IMR-90 (cell line): ENCODE measurements at regions not wholly inside any gene's neighbourhood (a gene's known extent, or its start where the extent isn't known, plus 50 kb on each side); places are given as distances from the start of the nearest gene placed in this dataset.

Experiments used
- RFX5 ChIP-seq: IDR thresholded peaks from 2 replicates; pipeline ENCODE4 v1.8.0; 2012; ENCODE audit warnings: low read depth, mild to moderate bottlenecking, low read length, moderate library complexity
- TF ChIP-seq, protein P1 (sequence below): conservative IDR thresholded peaks from 2 replicates; pipeline ENCODE4 v1.5.1; 2012; ENCODE audit warnings: mild to moderate bottlenecking, low read depth, low read length, improper control_type of control experiment
- TF ChIP-seq, protein P2 (sequence below): fragments of 150-350 bp; IDR thresholded peaks from 2 replicates; pipeline ENCODE4 v1.6.1; 2016; ENCODE audit warnings: low read depth, mild to moderate bottlenecking, low read length, moderate library complexity, borderline replicate concordance

DNA sequence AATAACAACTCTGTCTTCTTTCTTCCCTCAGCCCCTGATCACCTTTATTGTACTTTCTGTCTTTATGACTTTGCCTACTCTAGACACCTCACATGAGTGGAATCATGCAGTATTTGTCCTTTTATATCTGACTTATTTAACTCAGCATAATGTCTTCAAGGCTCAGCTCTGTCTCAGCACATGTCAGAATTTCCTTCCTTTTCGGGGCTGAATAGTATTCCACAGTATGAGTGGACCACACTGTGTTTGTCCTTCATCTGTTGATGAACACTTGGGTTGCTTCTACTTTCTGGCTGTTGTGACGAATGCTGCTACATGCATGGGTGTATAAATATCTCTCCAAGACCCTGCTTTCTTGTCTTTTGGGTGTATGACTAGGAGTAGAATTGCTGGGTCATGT, 117.6 kb downstream of the KIF26A start:
- TF ChIP-seq, protein P1, sequence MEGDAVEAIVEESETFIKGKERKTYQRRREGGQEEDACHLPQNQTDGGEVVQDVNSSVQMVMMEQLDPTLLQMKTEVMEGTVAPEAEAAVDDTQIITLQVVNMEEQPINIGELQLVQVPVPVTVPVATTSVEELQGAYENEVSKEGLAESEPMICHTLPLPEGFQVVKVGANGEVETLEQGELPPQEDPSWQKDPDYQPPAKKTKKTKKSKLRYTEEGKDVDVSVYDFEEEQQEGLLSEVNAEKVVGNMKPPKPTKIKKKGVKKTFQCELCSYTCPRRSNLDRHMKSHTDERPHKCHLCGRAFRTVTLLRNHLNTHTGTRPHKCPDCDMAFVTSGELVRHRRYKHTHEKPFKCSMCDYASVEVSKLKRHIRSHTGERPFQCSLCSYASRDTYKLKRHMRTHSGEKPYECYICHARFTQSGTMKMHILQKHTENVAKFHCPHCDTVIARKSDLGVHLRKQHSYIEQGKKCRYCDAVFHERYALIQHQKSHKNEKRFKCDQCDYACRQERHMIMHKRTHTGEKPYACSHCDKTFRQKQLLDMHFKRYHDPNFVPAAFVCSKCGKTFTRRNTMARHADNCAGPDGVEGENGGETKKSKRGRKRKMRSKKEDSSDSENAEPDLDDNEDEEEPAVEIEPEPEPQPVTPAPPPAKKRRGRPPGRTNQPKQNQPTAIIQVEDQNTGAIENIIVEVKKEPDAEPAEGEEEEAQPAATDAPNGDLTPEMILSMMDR: no peak
- TF ChIP-seq, protein P2, sequence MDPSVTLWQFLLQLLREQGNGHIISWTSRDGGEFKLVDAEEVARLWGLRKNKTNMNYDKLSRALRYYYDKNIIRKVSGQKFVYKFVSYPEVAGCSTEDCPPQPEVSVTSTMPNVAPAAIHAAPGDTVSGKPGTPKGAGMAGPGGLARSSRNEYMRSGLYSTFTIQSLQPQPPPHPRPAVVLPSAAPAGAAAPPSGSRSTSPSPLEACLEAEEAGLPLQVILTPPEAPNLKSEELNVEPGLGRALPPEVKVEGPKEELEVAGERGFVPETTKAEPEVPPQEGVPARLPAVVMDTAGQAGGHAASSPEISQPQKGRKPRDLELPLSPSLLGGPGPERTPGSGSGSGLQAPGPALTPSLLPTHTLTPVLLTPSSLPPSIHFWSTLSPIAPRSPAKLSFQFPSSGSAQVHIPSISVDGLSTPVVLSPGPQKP: no peak
- no peak for TF ChIP-seq RFX5
